CD14-positive monocyte (primary cell): ENCODE measurements at regions not wholly inside any gene's neighbourhood (a gene's known extent, or its start where the extent isn't known, plus 50 kb on each side); places are given as distances from the start of the nearest gene placed in this dataset.

Experiments used
- DNase-seq, 3 donors: peaks; one replicate each; pipeline ENCODE4 v3.0.0-alpha.2; 2011 to 2022
- H2AFZ ChIP-seq: 2 replicates; pipeline ENCODE4 v1.6.0; 2012; ENCODE audit warnings: mild to moderate bottlenecking, low read depth, low read length, inconsistent platforms; ENCODE audit not compliant: insufficient read depth, poor library complexity, severe bottlenecking
- H3K27ac ChIP-seq, 2 donors: 1 replicate in 1 of 2; 2 replicates in 1 of 2; pipeline ENCODE4 v1.5.1; 2012 to 2013; ENCODE audit warnings: low read length in 2 of 2, control low read depth in 1 of 2, inconsistent platforms in 1 of 2, low read depth in 1 of 2, mild to moderate bottlenecking in 1 of 2
- H3K27me3 ChIP-seq, 2 donors: one replicate each; pipeline versions ENCODE4 v1.6.0 to v1.6.1; 2011 to 2013; ENCODE audit warnings: low read length in 2 of 2; ENCODE audit not compliant: control insufficient read depth in 2 of 2, insufficient read depth in 2 of 2
- H3K36me3 ChIP-seq, 2 donors: replicated peaks in 1 of 2; 1 replicate in 1 of 2; 2 replicates in 1 of 2; pipeline versions ENCODE4 v1.5.1 to v1.6.1; 2012 to 2013; ENCODE audit warnings: low read length in 2 of 2, control low read depth in 1 of 2, inconsistent platforms in 1 of 2, mild to moderate bottlenecking in 1 of 2; ENCODE audit not compliant: insufficient read depth in 2 of 2, control insufficient read depth in 1 of 2
- H3K4me1 ChIP-seq, 2 donors: 1 replicate in 1 of 2; 2 replicates in 1 of 2; pipeline versions ENCODE4 v1.5.1 to v1.6.1; 2012 to 2013; ENCODE audit warnings: low read length in 2 of 2, control low read depth in 1 of 2, inconsistent platforms in 1 of 2, mild to moderate bottlenecking in 1 of 2, moderate library complexity in 1 of 2; ENCODE audit not compliant: insufficient read depth in 2 of 2, control insufficient read depth in 1 of 2
- H3K4me2 ChIP-seq: replicated peaks from 2 replicates; pipeline ENCODE3; 2012; ENCODE audit warnings: low read length, moderate library complexity, mild to moderate bottlenecking; ENCODE audit not compliant: poor library complexity, severe bottlenecking; ENCODE audit errors: extremely low read depth
- H3K4me3 ChIP-seq, 3 experiments: fragments of 200-600 bp in 1 of 3; sonication (generic) in 1 of 3; replicated peaks in 1 of 3; 1 replicate in 2 of 3; 2 replicates in 1 of 3; pipeline ENCODE4 v1.5.1; 2011 to 2013; ENCODE audit warnings: low read length in 3 of 3, mild to moderate bottlenecking in 3 of 3, control low read depth in 2 of 3, low read depth in 2 of 3, inconsistent platforms in 1 of 3, moderate library complexity in 1 of 3
- H3K79me2 ChIP-seq: 2 replicates; pipeline ENCODE4 v1.6.0; 2012; ENCODE audit warnings: mild to moderate bottlenecking, control low read depth, inconsistent platforms, low read length, moderate library complexity; ENCODE audit not compliant: insufficient read depth
- H3K9ac ChIP-seq: 2 replicates; pipeline ENCODE4 v1.6.0; 2017; ENCODE audit warnings: low read length, mild to moderate bottlenecking; ENCODE audit not compliant: insufficient read depth, poor library complexity, severe bottlenecking
- H3K9me3 ChIP-seq, 2 donors: replicated peaks in 1 of 2; 1 replicate in 1 of 2; 2 replicates in 1 of 2; pipeline versions ENCODE4 v1.5.1 to v1.6.1; 2012 to 2013; ENCODE audit warnings: low read length in 2 of 2, control low read depth in 1 of 2; ENCODE audit not compliant: control insufficient read depth in 1 of 2, insufficient read depth in 1 of 2
- H4K20me1 ChIP-seq: 2 replicates; pipeline ENCODE4 v1.6.0; 2012; ENCODE audit warnings: mild to moderate bottlenecking, low read length, control low read depth, moderate library complexity; ENCODE audit not compliant: insufficient read depth
- H3K27ac Mint-ChIP-seq, 7 donors: one replicate each; pipeline ENCODE4 v1.8.0; 2020; ENCODE audit warnings: mild to moderate bottlenecking in 7 of 7, mixed read lengths in 7 of 7, moderate library complexity in 6 of 7, inconsistent platforms in 2 of 7
- H3K27me3 Mint-ChIP-seq, 3 donors: one replicate each; pipeline ENCODE4 v1.8.0; 2021 to 2022; ENCODE audit warnings: low read depth in 3 of 3, mild to moderate bottlenecking in 3 of 3, mixed read lengths in 3 of 3, moderate library complexity in 3 of 3, inconsistent platforms in 1 of 3
- H3K36me3 Mint-ChIP-seq, 2 donors: one replicate each; pipeline ENCODE4 v1.8.0; 2020; ENCODE audit warnings: mixed read lengths in 2 of 2, inconsistent platforms in 1 of 2, mild to moderate bottlenecking in 1 of 2
- H3K4me1 Mint-ChIP-seq: one replicate; pipeline ENCODE4 v1.8.0; 2020; ENCODE audit warnings: mild to moderate bottlenecking, mixed read lengths
- H3K4me3 Mint-ChIP-seq, 2 donors: one replicate each; pipeline ENCODE4 v1.8.0; 2020; ENCODE audit warnings: mild to moderate bottlenecking in 2 of 2, mixed read lengths in 2 of 2, moderate library complexity in 1 of 2
- H3K9me3 Mint-ChIP-seq, 7 donors: one replicate each; pipeline ENCODE4 v1.8.0; 2020 to 2022; ENCODE audit warnings: mixed read lengths in 7 of 7, mild to moderate bottlenecking in 6 of 7, moderate library complexity in 6 of 7, inconsistent platforms in 2 of 7
- CTCF ChIP-seq: fragments of 200-600 bp; IDR thresholded peaks from one replicate; pipeline ENCODE4 v1.8.0; 2022; ENCODE audit warnings: antibody characterized with exemption, mild to moderate bottlenecking
- WGBS: methylation state at CpG from one replicate; pipeline ENCODE4 v1.1.5; 2013; ENCODE audit warnings: missing lambda C conversion rate; ENCODE audit not compliant: insufficient coverage; 5-methylcytosine and 5-hydroxymethylcytosine counted together
- intact Hi-C, 2 donors: fragments of 100-400 bp; cut with micrococcal nuclease; formaldehyde crosslinking; loops; one replicate each; pipeline versions ENCODE4 v1.15.0 to v1.15.1; 2023

GRCh38 chr1:83747853-83748482, 251.0 kb downstream of the TTLL7 start:
- H3K9ac ChIP-seq = no peak overlapping the region
- no peaks in the 10 kb centered on the region for H4K20me1 ChIP-seq
- Mint-ChIP-seq H3K36me3 (no peaks in the 10 kb centered on the region), H3K4me1 (no peaks in the 10 kb centered on the region), H3K4me3 (no peak overlapping the region), H3K27me3 (peaks cover 0 to 2% (median 0%) of the 10 kb centered on the region in 3 donors), H3K9me3 (peaks cover 0 to 9% (median 0%) of the 10 kb centered on the region in 7 donors), H3K27ac (no peak overlapping the region)
- H3K4me3 ChIP-seq = no peak overlapping the region
- H3K27me3 ChIP-seq = no peaks in the 10 kb centered on the region
- no peaks in the 10 kb centered on the region for H3K4me1 ChIP-seq
- no peak overlapping the region for H2AFZ ChIP-seq
- no peaks in the 10 kb centered on the region for H3K79me2 ChIP-seq
- H3K9me3 ChIP-seq = no peaks in the 10 kb centered on the region
- DNase-seq = no peak
- no peak for TF ChIP-seq CTCF
- H3K27ac ChIP-seq = no peak overlapping the region
- no peaks in the 10 kb centered on the region for H3K36me3 ChIP-seq
- no peak overlapping the region for H3K4me2 ChIP-seq
- intact Hi-C loops = no loop called here
- 88% methylated on average over 2 of the region's 4 CpGs for WGBS

GRCh38 chr1:83746234-83746633, 252.7 kb downstream of the TTLL7 start:
- no peaks in the 10 kb centered on the region for H3K4me1 ChIP-seq
- H3K27ac Mint-ChIP-seq = no peak overlapping the region
- intact Hi-C loops = no loop called here
- H3K9me3 ChIP-seq = no peaks in the 10 kb centered on the region
- H3K27ac ChIP-seq = no peak overlapping the region
- H3K79me2 ChIP-seq = no peaks in the 10 kb centered on the region
- no peak overlapping the region for H3K9ac ChIP-seq
- no peaks in the 10 kb centered on the region for H3K36me3 Mint-ChIP-seq
- no peak for DNase-seq
- H3K27me3 ChIP-seq = no peaks in the 10 kb centered on the region
- H3K4me2 ChIP-seq = no peak overlapping the region
- H3K9me3 Mint-ChIP-seq = peaks cover 0 to 7% (median 0%) of the 10 kb centered on the region in 7 donors
- no peaks in the 10 kb centered on the region for H3K36me3 ChIP-seq
- no CpG with 5 or more reads among the region's 5 CpGs for WGBS
- H4K20me1 ChIP-seq = no peaks in the 10 kb centered on the region
- H3K27me3 Mint-ChIP-seq = peaks cover 0 to 2% (median 2%) of the 10 kb centered on the region in 3 donors
- no peak overlapping the region for H3K4me3 ChIP-seq
- no peak for TF ChIP-seq CTCF
- no peak overlapping the region for H3K4me3 Mint-ChIP-seq
- H3K4me1 Mint-ChIP-seq = no peaks in the 10 kb centered on the region
- H2AFZ ChIP-seq = no peak overlapping the region
